ENCODE measurements at regions not wholly inside any gene's neighbourhood (a gene's known extent, or its start where the extent isn't known, plus 50 kb on each side); places are given as distances from the start of the nearest gene placed in this dataset.

GRCh38 chr12:61356485-61356884, 903.7 kb upstream of the USP15 start:
- ChIA-PET POLR2A (ENCODE audit: partially characterized antibody) (no interaction called here), CTCF (ENCODE audit: partially characterized antibody) (no interaction called here)
- H3K79me2 ChIP-seq (ENCODE audit: control insufficient read depth in 1 of 2, insufficient read depth in 2 of 2, low read length in 2 of 2), result no peaks in the 10 kb centered on the region
- H4K91ac ChIP-seq (replicated peaks; ENCODE audit: insufficient read length, low read length), result no peak overlapping the region
- H3K18ac ChIP-seq (ENCODE audit: extremely low read depth, low read length), result no peak overlapping the region
- H2BK15ac ChIP-seq (ENCODE audit: low read length), result no peak overlapping the region
- H3K23ac ChIP-seq (ENCODE audit: insufficient read length), result no peak overlapping the region
- no peak overlapping the region for H2BK5ac ChIP-seq (ENCODE audit: low read depth, low read length)
- no peak overlapping the region for H3K4me2 ChIP-seq (ENCODE audit: insufficient read depth in 1 of 2, low read depth in 2 of 2, low read length in 2 of 2)
- H2BK120ac ChIP-seq (replicated peaks; ENCODE audit: low read depth, low read length), result no peak overlapping the region
- no peak for DNase-seq (ENCODE audit: low read depth in 1 of 2, low spot score in 2 of 2)
- no peaks in the 10 kb centered on the region for H3K36me3 ChIP-seq (ENCODE audit: control insufficient read depth in 2 of 4, insufficient read depth in 4 of 4, low read length in 3 of 4)
- H3K56ac ChIP-seq (replicated peaks; ENCODE audit: insufficient read length, low read depth, low read length), result no peak overlapping the region
- H3K14ac ChIP-seq (ENCODE audit: insufficient read length), result no peak overlapping the region
- H4K8ac ChIP-seq (ENCODE audit: extremely low read depth, insufficient read depth, low read length), result no peak overlapping the region; the same call in 1 of the 2 replicates
- no peaks in the 10 kb centered on the region for H3K79me1 ChIP-seq (ENCODE audit: low read depth, low read length)
- H2AK5ac ChIP-seq (ENCODE audit: low read depth, low read length), result no peak overlapping the region
- H3K27ac ChIP-seq (ENCODE audit: low read depth, low read length), result no peak overlapping the region
- 87% methylated on average over 6 of the region's 6 CpGs; no CpG with 5 or more reads in 1 of the 2 experiments for WGBS, 2 experiments (ENCODE audit: extremely low coverage in 1 of 2, insufficient coverage in 1 of 2, insufficient read length in 1 of 2, insufficient replicate concordance in 2 of 2, low coverage in 1 of 2, low lambda C conversion rate in 2 of 2, missing lambda C conversion rate in 1 of 2)
- no peak for TF ChIP-seq TBP (IDR thresholded peaks at IDR 0.05; ENCODE audit: low read depth, low read length)
- no peak for TF ChIP-seq SP4 (IDR thresholded peaks at IDR 0.05; ENCODE audit: low read length)
- no peak for TF ChIP-seq TCF12 (IDR thresholded peaks at IDR 0.05; ENCODE audit: low read depth, low read length)
- no peak overlapping the region for H3K4ac ChIP-seq (replicated peaks; ENCODE audit: insufficient read length, low read depth, low read length)
- no peak overlapping the region for H3K9ac ChIP-seq (replicated peaks in 1 of 4; ENCODE audit: extremely low read depth in 1 of 4, low read depth in 3 of 4, low read length in 3 of 4)
- H3K9me3 ChIP-seq (ENCODE audit: insufficient read depth in 2 of 2, low read depth in 1 of 2, low read length in 1 of 2), result peaks cover 0 to 3% of the 10 kb centered on the region in 2 experiments; a peak in 1 of 4 replicates
- H4K5ac ChIP-seq (ENCODE audit: insufficient read length, low read depth, low read length), result no peak overlapping the region
- H4K20me1 ChIP-seq (replicated peaks in 1 of 2; ENCODE audit: control insufficient read depth in 1 of 2, insufficient read depth in 2 of 2, low read length in 2 of 2), result no peaks in the 10 kb centered on the region
- H3K23me2 ChIP-seq (ENCODE audit: low read depth, low read length), result no peaks in the 10 kb centered on the region
- H2BK12ac ChIP-seq (ENCODE audit: low read depth, low read length), result no peak overlapping the region
- H3K4me3 ChIP-seq (ENCODE audit: extremely low read depth in 1 of 4, insufficient read depth in 2 of 4, low read depth in 3 of 4, low read length in 4 of 4), result no peak overlapping the region
- no peaks in the 10 kb centered on the region for H3K27me3 ChIP-seq (replicated peaks in 1 of 4; ENCODE audit: control insufficient read depth in 3 of 4, extremely low read depth in 1 of 4, insufficient read depth in 3 of 4, low read length in 3 of 4)
- H2BK20ac ChIP-seq (ENCODE audit: low read length), result no peak overlapping the region
- H3K4me1 ChIP-seq (replicated peaks in 1 of 4; ENCODE audit: control insufficient read depth in 3 of 4, insufficient read depth in 4 of 4, low read length in 3 of 4), result no peaks in the 10 kb centered on the region
- no peak for FAIRE-seq
- no peak overlapping the region for H2AFZ ChIP-seq (ENCODE audit: low read length)
